Neural progenitor cell (in vitro differentiated cells): ENCODE measurements at regions not wholly inside any gene's neighbourhood (a gene's known extent, or its start where the extent isn't known, plus 50 kb on each side); places are given as distances from the start of the nearest gene placed in this dataset.

Experiments used
- CTCF ChIP-seq: fragments of 200-600 bp; sonication (generic); IDR thresholded peaks from 2 replicates; pipeline ENCODE4 v1.5.1; 2017; ENCODE audit warnings: antibody characterized with exemption, mild to moderate bottlenecking
- EZH2phosphoT487 ChIP-seq: fragments of 200-600 bp; sonication (generic); IDR thresholded peaks from 2 replicates; pipeline ENCODE4 v1.6.1; 2017; ENCODE audit warnings: antibody characterized with exemption

DNA sequence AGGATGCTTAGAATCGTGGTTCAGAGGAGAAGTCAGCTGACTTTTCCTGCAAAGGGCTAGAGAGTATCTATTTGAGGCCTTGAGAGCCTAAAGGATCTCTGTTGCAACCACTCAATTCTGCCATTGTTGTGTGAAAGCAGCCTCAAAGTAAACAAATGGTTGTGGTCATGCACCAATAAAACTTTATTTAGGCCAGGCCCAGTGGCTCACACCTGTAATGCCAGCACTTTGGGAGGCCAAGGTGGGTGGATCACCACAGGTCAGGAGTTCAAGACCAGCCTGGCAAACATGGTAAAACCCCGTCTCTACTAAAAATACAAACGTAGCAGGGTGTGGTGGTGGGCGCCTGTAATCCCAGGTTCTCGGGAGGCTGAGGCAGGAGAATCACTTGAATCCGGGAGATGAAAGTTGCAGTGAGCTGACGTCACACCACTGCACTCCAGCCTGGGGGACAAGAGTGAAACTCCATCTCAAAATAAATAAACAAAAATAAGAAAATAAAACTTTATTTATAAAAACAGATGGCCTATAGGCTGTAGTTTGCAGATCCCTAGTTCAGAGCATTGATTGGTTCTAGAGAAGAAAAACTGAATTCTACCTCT lies 135.9 kb upstream of the KLF4 start:
- TF ChIP-seq EZH2phosphoT487 (no peak), CTCF (no peak)
